Pancreas (tissue), 10 donors: ENCODE measurements at regions not wholly inside any gene's neighbourhood (a gene's known extent, or its start where the extent isn't known, plus 50 kb on each side); places are given as distances from the start of the nearest gene placed in this dataset.

Experiments
- ATAC-seq, 4 donors: fragments of 200-7000 bp; cut with Tn5 transposase; one replicate each; pipeline versions ENCODE4 v1.8.0 to v1.9.1; 2020; ENCODE audit warnings: mild to moderate bottlenecking in 4 of 4, moderate library complexity in 4 of 4
- DNase-seq, 6 donors: peaks; one replicate each; pipeline ENCODE4 v3.0.0-alpha.2; 2020
- FAIRE-seq: peaks from 2 replicates; lab custom pipeline; 2012; peaks lifted over from hg19 to GRCh38; lab: Jason Lieb, UNC
- H3K27ac ChIP-seq, 4 donors: fragments of 200-600 bp; sonication (generic); 1 replicate in 3 of 4; 2 replicates in 1 of 4; pipeline versions ENCODE4 v1.5.0 to v1.8.0; 2020
- H3K27me3 ChIP-seq, 4 donors: fragments of 200-600 bp; one replicate each; pipeline ENCODE4 v1.8.0; 2021
- H3K36me3 ChIP-seq, 3 donors: fragments of 200-600 bp; sonication (generic) in 1 of 3; one replicate each; pipeline versions ENCODE4 v1.5.0 to v1.8.0; 2020 to 2021
- H3K4me1 ChIP-seq, 3 donors: fragments of 200-600 bp; one replicate each; pipeline ENCODE4 v1.8.0; 2021
- H3K4me3 ChIP-seq, 4 donors: fragments of 200-600 bp; sonication (generic) in 2 of 4; one replicate each; pipeline versions ENCODE4 v1.5.0 to v1.8.0; 2020 to 2021
- H3K9me3 ChIP-seq, 4 donors: fragments of 200-600 bp; one replicate each; pipeline ENCODE4 v1.8.0; 2021
- WGBS, 2 donors: extraction: QIAGEN DNeasy Blood & Tissue Kit; methylation state at CpG; one replicate each; pipeline ENCODE4 v1.1.7; 2013; 5-methylcytosine and 5-hydroxymethylcytosine counted together
- intact Hi-C, 3 donors: fragments of 100-400 bp; cut with DNase I; formaldehyde crosslinking; loops; one replicate each; pipeline versions ENCODE4 v1.11.1 to v1.14.2; 2022
- TF ChIP-seq, protein P1 (sequence below), 4 donors: fragments of 200-600 bp; sonication (generic) in 3 of 4; IDR thresholded peaks; one replicate each; pipeline versions ENCODE4 v1.5.0 to v1.8.0; 2021; ENCODE audit warnings: antibody characterized with exemption in 4 of 4
- donor health status: healthy with polysubstance abuse.
- donor health status: DM: no; HTN: no; CAD: no; lungs with moderate emphysema.
- donor health status: DM: no; HTN: no; CAD: no.
- donor health status: control.
- donor health status: control.
- donor health status: Bipolar disorder and iron deficiency.
- donor health status: DM: yes; HTN: yes; CAD: no.
- donor health status: DM: no; HTN: no; CAD: no.
- donor health status: DM: no; HTN: no; CAD: no.
- donor health status: DM: yes; HTN: yes; CAD: no.

DNA sequence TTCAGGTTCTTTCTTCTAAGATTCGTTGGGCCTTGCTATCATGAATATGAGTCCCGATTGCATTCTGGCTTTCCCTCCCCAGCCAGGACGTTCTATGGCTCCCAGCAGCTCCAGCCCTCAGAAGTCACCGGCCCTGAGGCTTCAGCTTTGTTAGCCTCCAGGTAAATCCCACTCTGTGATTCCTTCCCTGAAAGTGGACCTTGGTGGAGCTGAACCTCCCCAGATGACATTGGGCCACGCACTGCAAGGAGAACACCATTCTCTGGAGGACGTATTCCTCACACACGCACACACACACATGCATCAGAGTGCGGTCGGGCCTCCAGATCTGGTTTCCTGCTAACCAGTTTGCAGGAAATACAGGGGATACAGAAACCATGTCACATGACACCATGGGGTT, 487.3 kb upstream of the CDH4 start:
- H3K27ac ChIP-seq = no peak overlapping the region
- FAIRE-seq (no peak), DNase-seq (no peak), ATAC-seq (no peak)
- no peak overlapping the region for H3K4me3 ChIP-seq
- TF ChIP-seq, protein P1, sequence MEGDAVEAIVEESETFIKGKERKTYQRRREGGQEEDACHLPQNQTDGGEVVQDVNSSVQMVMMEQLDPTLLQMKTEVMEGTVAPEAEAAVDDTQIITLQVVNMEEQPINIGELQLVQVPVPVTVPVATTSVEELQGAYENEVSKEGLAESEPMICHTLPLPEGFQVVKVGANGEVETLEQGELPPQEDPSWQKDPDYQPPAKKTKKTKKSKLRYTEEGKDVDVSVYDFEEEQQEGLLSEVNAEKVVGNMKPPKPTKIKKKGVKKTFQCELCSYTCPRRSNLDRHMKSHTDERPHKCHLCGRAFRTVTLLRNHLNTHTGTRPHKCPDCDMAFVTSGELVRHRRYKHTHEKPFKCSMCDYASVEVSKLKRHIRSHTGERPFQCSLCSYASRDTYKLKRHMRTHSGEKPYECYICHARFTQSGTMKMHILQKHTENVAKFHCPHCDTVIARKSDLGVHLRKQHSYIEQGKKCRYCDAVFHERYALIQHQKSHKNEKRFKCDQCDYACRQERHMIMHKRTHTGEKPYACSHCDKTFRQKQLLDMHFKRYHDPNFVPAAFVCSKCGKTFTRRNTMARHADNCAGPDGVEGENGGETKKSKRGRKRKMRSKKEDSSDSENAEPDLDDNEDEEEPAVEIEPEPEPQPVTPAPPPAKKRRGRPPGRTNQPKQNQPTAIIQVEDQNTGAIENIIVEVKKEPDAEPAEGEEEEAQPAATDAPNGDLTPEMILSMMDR (IDR thresholded peaks at IDR 0.05) = no peak
- no peaks in the 10 kb centered on the region for H3K4me1 ChIP-seq
- peaks cover 0 to 3% (median 0%) of the 10 kb centered on the region in 4 donors for H3K27me3 ChIP-seq
- intact Hi-C loops = no loop called here
- no peaks in the 10 kb centered on the region for H3K9me3 ChIP-seq
- H3K36me3 ChIP-seq = no peaks in the 10 kb centered on the region
- 72 to 82% methylated on average over 9 of the region's 9 CpGs for whole genome bisulfite sequencing, 2 donors

DNA sequence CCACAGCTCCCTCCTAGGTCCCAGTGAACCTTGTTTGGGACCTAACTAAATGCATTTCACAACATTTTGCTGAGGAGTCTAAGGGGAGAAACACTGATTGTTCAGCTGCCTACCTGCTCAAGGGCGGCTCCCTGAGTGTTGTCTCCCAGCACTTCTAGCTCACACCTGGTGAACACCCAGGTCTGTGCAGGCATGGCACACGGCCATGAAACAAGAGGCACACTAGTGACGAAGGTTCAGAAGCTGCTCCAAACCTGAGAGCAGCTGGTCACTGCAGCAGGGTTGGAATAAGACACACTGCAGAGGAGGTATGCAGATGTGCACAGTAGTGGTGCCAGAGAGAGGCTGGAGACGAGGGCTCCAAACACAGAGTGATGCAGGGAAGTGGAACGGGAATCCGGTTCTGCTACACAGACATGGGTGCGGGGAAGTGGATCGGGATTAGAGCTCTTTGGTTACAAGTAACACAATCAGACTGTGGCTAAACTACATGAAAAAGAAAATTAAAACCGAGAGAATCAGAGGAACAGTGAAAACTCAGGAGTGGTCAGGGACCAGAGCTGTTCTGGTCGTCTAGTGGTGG, 486.1 kb upstream of the CDH4 start:
- no peaks in the 10 kb centered on the region for H3K36me3 ChIP-seq
- FAIRE-seq = no peak
- 45 to 48% methylated on average over 10 of the region's 10 CpGs for WGBS, 2 donors
- H3K9me3 ChIP-seq = no peaks in the 10 kb centered on the region
- TF ChIP-seq, protein P1 (IDR thresholded peaks at IDR 0.05) = no peak
- H3K4me3 ChIP-seq = no peak overlapping the region
- no peaks in the 10 kb centered on the region for H3K4me1 ChIP-seq
- no peak for ATAC-seq
- no peak for DNase-seq
- H3K27ac ChIP-seq = no peak overlapping the region
- peaks cover 0 to 3% (median 0%) of the 10 kb centered on the region in 4 donors for H3K27me3 ChIP-seq
- intact Hi-C loops = no loop called here

DNA sequence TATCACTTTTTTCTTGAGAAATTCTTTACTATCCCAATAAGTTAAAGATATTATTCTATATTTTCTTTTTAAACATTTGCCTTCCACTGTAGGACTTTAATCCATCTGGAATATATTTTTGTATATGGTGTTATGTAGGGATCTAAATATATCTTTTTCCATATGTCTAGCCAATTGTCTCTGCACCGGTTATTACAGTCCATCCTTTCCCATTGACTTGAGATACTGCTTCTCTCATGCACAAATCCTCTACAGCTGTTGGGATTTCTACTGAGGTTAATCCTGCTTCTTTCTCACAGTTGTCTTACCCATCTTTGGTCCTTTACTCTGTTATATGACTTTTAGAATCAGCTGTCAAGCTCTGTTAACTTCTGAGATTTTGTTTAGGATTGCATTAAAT, 483.8 kb upstream of the CDH4 start:
- TF ChIP-seq, protein P1 (IDR thresholded peaks at IDR 0.05) = no peak
- no peaks in the 10 kb centered on the region for H3K4me1 ChIP-seq
- no peak overlapping the region for H3K27ac ChIP-seq
- intact Hi-C loops = no loop called here
- no peak for FAIRE-seq
- ATAC-seq = no peak
- H3K4me3 ChIP-seq = no peak overlapping the region
- WGBS, 2 donors = 83 to 89% methylated on average over 1 of the region's 1 CpG
- H3K36me3 ChIP-seq = no peaks in the 10 kb centered on the region
- no peaks in the 10 kb centered on the region for H3K9me3 ChIP-seq
- DNase-seq = no peak
- peaks cover 0 to 8% (median 0%) of the 10 kb centered on the region in 4 donors for H3K27me3 ChIP-seq

DNA sequence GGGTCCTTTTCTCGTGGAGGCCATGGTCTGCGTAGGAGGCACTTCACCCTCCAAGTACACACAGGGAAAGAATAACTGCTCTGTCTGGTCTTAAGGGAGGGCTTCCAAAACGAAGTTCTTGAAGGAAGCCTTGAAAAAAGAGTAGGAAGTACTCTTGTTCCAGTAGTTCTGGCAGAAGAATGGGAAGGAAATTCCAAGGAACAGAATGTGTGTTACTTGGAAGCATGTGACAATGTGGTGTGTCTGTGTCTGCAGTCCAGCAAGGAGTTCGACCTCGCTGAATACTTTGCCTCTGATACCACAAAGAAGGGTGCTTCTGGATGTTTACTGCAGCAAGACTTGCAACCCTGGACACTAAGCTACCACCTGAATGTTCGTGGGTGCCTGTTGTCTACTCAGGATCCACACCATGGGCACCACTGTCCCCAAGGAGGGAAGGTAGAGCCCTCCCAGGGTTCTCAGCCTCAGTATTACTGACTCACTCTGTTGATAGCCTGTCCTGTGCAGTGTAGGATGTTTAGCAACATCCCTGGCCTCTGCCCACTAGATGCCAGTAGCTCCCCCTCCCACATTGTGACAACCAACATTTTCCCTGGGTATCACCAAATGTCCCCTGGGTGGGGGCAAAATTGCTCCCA, 471.6 kb upstream of the CDH4 start:
- FAIRE-seq (no peak), ATAC-seq (no peak), DNase-seq (no peak)
- Histone ChIP-seq H3K4me3 (no peak overlapping the region), H3K9me3 (no peaks in the 10 kb centered on the region), H3K36me3 (no peaks in the 10 kb centered on the region), H3K4me1 (no peaks in the 10 kb centered on the region), H3K27me3 (peaks cover 0 to 6% (median 2%) of the 10 kb centered on the region in 4 donors), H3K27ac (no peak overlapping the region)
- TF ChIP-seq, protein P1 (IDR thresholded peaks at IDR 0.05) = no peak
- 51 to 66% methylated on average over 6 of the region's 6 CpGs for WGBS, 2 donors
- intact Hi-C loops = no loop called here

DNA sequence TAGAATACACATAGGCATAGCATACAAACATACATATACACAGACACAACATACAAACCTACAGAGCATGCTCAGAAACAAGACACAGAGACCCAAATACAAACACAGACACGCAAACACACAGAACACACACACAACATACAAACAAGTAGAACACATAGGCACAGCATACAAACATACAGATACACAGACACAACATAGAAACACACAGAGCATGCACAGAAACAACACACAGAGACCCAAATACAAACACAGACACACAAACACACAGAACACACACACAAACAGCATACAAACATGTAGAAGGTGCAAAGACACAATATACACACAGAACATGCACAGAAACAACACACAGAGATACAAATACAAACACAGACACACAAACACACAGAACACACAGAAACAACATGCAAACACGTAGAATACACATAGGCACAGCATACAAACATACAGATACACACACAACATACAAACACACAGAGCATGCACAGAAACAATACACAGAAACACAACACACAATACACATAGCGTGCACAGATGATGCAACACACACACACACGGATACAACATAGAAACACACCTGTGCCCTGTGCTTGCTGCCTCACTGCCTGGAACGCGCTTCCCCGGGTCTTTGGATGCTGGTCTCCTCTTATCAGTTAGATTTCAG, 469.0 kb upstream of the CDH4 start:
- Histone ChIP-seq H3K4me1 (no peaks in the 10 kb centered on the region), H3K27me3 (peaks cover 0 to 6% (median 2%) of the 10 kb centered on the region in 4 donors), H3K27ac (no peak overlapping the region), H3K9me3 (no peaks in the 10 kb centered on the region), H3K4me3 (no peak overlapping the region), H3K36me3 (no peaks in the 10 kb centered on the region)
- DNase-seq = no peak
- intact Hi-C loops = no loop called here
- no peak for FAIRE-seq
- ATAC-seq = no peak
- WGBS, 2 donors = 79 to 81% methylated on average over 7 of the region's 7 CpGs
- TF ChIP-seq, protein P1 (IDR thresholded peaks at IDR 0.05) = no peak
